Transverse colon (tissue), 4 donors: ENCODE measurements at regions not wholly inside any gene's neighbourhood (a gene's known extent, or its start where the extent isn't known, plus 50 kb on each side); places are given as distances from the start of the nearest gene placed in this dataset.
"Not testable (repeated sequence)": the region's sequence is repeated elsewhere in the genome, so short reads cannot be mapped to it uniquely, and the experiment has no call there.

Experiments
- DNase-seq: peaks from one replicate; pipeline ENCODE4 v3.0.0-alpha.2; 2019
- H3K27ac ChIP-seq, 4 donors: fragments of 200-600 bp; sonication (generic); 2 replicates each; pipeline ENCODE4 v1.5.1; 2016 to 2018; ENCODE audit warnings: inconsistent platforms in 4 of 4
- H3K27me3 ChIP-seq: fragments of 200-600 bp; sonication (generic); 2 replicates; pipeline ENCODE4 v1.5.1; 2017; ENCODE audit warnings: inconsistent platforms
- H3K36me3 ChIP-seq, 4 donors: fragments of 200-600 bp; sonication (generic); 2 replicates each; pipeline ENCODE4 v1.5.1; 2017 to 2019; ENCODE audit warnings: inconsistent platforms in 4 of 4
- H3K4me1 ChIP-seq, 4 donors: fragments of 200-600 bp; sonication (generic); 2 replicates each; pipeline ENCODE4 v1.5.1; 2017 to 2020; ENCODE audit warnings: inconsistent platforms in 4 of 4
- H3K4me3 ChIP-seq, 4 donors: fragments of 200-600 bp; sonication (generic); 1 replicate in 1 of 4; 2 replicates in 3 of 4; pipeline versions ENCODE4 v1.5.1 to v1.6.1; 2017 to 2019; ENCODE audit warnings: inconsistent platforms in 4 of 4
- H3K9me3 ChIP-seq, 2 donors: fragments of 200-600 bp; sonication (generic); 2 replicates each; pipeline ENCODE4 v1.5.1; 2017 to 2019; ENCODE audit warnings: inconsistent platforms in 2 of 2
- CTCF ChIP-seq, 5 experiments: fragments of 200-600 bp in 3 of 5; fragments of 450-650 bp in 2 of 5; sonication (generic) in 3 of 5; IDR thresholded peaks; 1 replicate in 2 of 5; 2 replicates in 3 of 5; pipeline ENCODE4 v1.5.1; 2016 to 2017; ENCODE audit warnings: antibody characterized with exemption in 5 of 5, inconsistent platforms in 3 of 5, mild to moderate bottlenecking in 2 of 5, moderate library complexity in 1 of 5
- EP300 ChIP-seq: sonication (generic); formaldehyde crosslinking; IDR thresholded peaks from one replicate; pipeline ENCODE4 v1.6.1; 2017; ENCODE audit warnings: antibody characterized with exemption, low read depth
- POLR2A ChIP-seq: fragments of 450-650 bp; IDR thresholded peaks from one replicate; pipeline ENCODE4 v1.6.1; 2016; ENCODE audit warnings: antibody characterized with exemption, mild to moderate bottlenecking, moderate library complexity
- POLR2AphosphoS5 ChIP-seq, 3 donors: sonication (generic); formaldehyde crosslinking; IDR thresholded peaks; one replicate each; pipeline ENCODE4 v1.6.1; 2016; ENCODE audit warnings: antibody characterized with exemption in 3 of 3
- WGBS, 2 donors: methylation state at CpG; one replicate each; pipeline ENCODE4 v1.1.5; 2018; ENCODE audit warnings: low coverage in 1 of 2; 5-methylcytosine and 5-hydroxymethylcytosine counted together
- in situ Hi-C, 4 donors: fragments of 200-750 bp; cut with MboI; loops; one replicate each; pipeline versions ENCODE4 v1.15.0 to v1.15.1; 2017; ENCODE audit warnings: low sequenced_read_pairs in 3 of 4, low pct_ligation_motif_present in 1 of 4, low pct_unique_long_range_greater_than_20kb in 1 of 4
- intact Hi-C: fragments of 100-400 bp; cut with DNase I; formaldehyde crosslinking; loops from one replicate; pipeline ENCODE4 v1.15.1; 2023; ENCODE audit warnings: low total_unique reads

DNA sequence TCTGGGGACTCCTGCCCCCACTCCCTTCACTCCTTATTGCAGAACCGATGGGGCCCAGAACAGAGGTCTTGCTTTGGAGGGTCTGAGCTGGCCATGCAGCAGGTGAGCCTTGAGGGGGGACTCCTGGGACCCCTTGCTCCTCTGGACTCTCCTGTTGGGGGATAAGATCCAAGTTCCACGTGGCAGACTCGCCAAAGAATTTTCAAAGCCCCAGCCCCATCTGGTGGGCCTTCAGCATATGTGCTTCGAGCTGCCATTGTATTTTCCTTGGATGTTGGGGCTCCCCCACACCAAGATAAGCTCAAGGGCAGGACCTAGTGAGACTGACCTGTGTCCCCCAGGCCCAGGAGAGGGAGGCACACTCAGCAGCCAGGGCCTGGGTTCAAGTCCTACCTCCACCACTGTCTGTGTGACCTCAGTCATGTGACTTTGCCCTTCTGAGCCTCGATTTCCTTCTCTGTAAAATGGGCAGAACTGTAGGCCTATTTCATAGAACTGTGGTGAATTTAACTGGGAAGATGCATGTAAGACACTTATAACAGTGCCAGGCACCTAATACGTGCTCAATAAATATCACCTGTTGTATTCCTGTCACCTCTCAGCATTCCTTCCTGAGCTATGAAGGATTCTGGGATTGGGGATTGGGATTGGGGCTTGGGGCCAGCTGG lies 115.5 kb downstream of the VEGFA start:
- Histone ChIP-seq H3K4me3 (no peak overlapping the region), H3K27me3 (no peaks in the 10 kb centered on the region), H3K9me3 (no peaks in the 10 kb centered on the region), H3K4me1 (no peaks in the 10 kb centered on the region), H3K36me3 (no peaks in the 10 kb centered on the region), H3K27ac (no peak overlapping the region)
- TF ChIP-seq CTCF (IDR thresholded peaks at IDR 0.05) (no peak), POLR2A (no peak), POLR2AphosphoS5 (IDR thresholded peaks at IDR 0.05) (no peak), EP300 (no peak)
- in situ Hi-C loops (no loop called here), intact Hi-C loops (no loop called here)
- 70% methylated on average over 6 of the region's 6 CpGs; no CpG with 5 or more reads in 1 of the 2 donors for WGBS, 2 donors
- no peak for DNase-seq

DNA sequence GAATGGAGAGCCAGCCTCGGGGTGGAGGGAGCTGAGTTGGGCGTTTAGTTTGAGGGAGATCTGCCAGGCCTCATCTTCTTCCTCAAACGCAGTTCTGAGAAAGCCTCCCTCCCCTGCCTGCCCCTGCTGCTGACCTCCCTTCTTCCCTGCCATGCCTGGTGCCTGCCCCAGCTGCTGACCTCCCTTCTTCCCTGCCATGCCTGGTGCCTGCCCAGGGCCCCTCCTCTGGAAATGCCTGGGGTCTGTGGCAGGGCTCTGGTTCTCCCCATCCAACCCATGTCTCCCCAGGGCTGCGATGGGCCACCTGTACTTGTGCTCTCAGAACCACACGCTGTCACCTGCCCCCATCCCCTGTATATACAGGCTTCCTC lies 114.6 kb downstream of the VEGFA start:
- intact Hi-C loops (no loop called here), in situ Hi-C loops (no loop called here)
- no peak overlapping the region for H3K27ac ChIP-seq
- no peak for DNase-seq
- TF ChIP-seq POLR2A = no peak
- TF ChIP-seq EP300 = no peak
- no peak for TF ChIP-seq CTCF (IDR thresholded peaks at IDR 0.05)
- TF ChIP-seq POLR2AphosphoS5 (IDR thresholded peaks at IDR 0.05) = no peak
- H3K4me3 ChIP-seq = no peak overlapping the region
- H3K9me3 ChIP-seq = no peaks in the 10 kb centered on the region
- no peaks in the 10 kb centered on the region for H3K27me3 ChIP-seq
- 68% methylated on average over 5 of the region's 5 CpGs; no CpG with 5 or more reads in 1 of the 2 donors for WGBS, 2 donors
- H3K36me3 ChIP-seq = no peaks in the 10 kb centered on the region
- H3K4me1 ChIP-seq = no peaks in the 10 kb centered on the region

DNA sequence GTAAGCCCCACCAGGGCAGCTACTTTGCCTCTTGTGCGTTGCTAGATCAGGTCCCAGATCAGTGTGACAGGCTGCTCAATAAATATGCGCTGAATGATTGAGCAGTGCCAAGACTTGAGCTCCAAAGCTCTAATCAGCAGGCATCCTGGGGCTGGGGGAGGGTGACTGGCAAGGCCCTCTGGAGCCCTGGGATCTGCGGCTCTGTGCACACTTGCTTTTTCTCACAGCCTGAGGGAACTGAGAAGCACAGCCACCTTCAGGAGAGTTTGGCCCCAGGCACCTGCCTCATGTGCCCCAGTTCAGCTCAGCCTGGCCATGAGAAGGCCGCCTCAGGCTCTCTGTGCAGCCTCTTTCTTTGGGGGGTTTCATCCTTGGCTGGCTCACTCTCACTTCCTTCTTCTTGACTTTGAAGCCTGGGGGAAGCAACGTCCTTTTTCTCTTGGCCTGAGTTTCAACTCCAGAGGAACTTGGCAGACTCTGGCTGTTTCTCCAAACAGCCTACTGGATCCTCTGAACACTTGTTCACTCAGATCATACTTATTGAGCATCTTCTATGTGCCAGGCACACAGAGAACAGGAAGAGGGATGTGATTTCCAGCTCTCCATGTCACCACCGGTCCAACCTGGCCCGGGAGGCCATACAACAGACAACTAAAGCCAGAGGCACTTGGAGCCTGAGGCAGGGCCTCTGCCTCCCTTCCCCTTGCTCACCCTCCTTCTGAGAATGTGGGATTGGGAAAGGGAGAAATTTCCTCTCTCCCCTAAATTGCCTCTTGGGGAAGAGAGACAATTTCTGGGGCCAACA lies 114.0 kb downstream of the VEGFA start:
- no peak overlapping the region for H3K4me3 ChIP-seq
- no peak for DNase-seq
- H3K4me1 ChIP-seq = no peaks in the 10 kb centered on the region
- no peaks in the 10 kb centered on the region for H3K36me3 ChIP-seq
- WGBS, 2 donors = 72 to 75% methylated on average over 3 to 6 of the region's 7 CpGs
- in situ Hi-C loops = no loop called here
- TF ChIP-seq CTCF (IDR thresholded peaks at IDR 0.05) (no peak), POLR2AphosphoS5 (IDR thresholded peaks at IDR 0.05) (no peak), POLR2A (no peak), EP300 (no peak)
- H3K27ac ChIP-seq = no peak overlapping the region
- H3K9me3 ChIP-seq = no peaks in the 10 kb centered on the region
- no peaks in the 10 kb centered on the region for H3K27me3 ChIP-seq
- intact Hi-C loops = no loop called here

GRCh38 chr6:43882690-43883448 lies 112.9 kb downstream of the VEGFA start:
- intact Hi-C loops, H3K27me3 ChIP-seq, DNase-seq, H3K9me3 ChIP-seq, H3K27ac ChIP-seq, H3K4me3 ChIP-seq, H3K4me1 ChIP-seq, in situ Hi-C loops, H3K36me3 ChIP-seq: not testable (repeated sequence)
- WGBS, 2 donors = 85 to 89% methylated on average over 3 to 9 of the region's 9 CpGs
